Hepatocyte (in vitro differentiated cells): ENCODE measurements at regions not wholly inside any gene's neighbourhood (a gene's known extent, or its start where the extent isn't known, plus 50 kb on each side); places are given as distances from the start of the nearest gene placed in this dataset.

Experiments
- EZH2 ChIP-seq: fragments of 200-600 bp; sonication (generic); IDR thresholded peaks from 2 replicates; pipeline ENCODE4 v1.6.1; 2016; ENCODE audit warnings: antibody characterized with exemption, mild to moderate bottlenecking, borderline replicate concordance
- EZH2phosphoT487 ChIP-seq: fragments of 200-600 bp; sonication (generic); IDR thresholded peaks from one replicate; pipeline ENCODE4 v1.6.1; 2018; ENCODE audit warnings: antibody characterized with exemption, mild to moderate bottlenecking, low read depth, moderate library complexity; ENCODE audit not compliant: unreplicated experiment, severe bottlenecking
- TF ChIP-seq, protein P1 (sequence below): fragments of 200-600 bp; sonication (generic); IDR thresholded peaks from 2 replicates; pipeline ENCODE4 v1.5.1; 2016; ENCODE audit warnings: antibody characterized with exemption, mild to moderate bottlenecking; ENCODE audit not compliant: poor library complexity

DNA sequence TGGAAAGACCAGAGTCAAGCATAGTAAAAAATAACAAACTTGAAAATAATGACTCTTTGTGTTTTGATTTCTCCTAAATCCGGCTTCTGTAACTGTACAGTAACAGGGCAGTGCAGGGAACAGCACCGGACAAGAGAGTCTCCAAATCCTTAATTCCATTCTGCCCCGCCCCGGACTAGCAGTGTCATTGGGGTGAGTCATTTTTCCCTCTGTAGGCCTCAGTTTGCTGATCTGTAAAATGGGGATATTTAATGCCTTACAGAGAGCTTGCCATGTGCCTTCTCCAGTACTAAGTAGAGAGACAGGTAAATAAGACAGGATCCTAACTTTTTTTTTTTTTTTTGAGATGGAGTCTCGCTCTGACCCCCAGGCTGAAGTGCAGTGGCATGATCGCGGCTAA lies 83.6 kb upstream of the TBC1D3K start:
- TF ChIP-seq, protein P1, sequence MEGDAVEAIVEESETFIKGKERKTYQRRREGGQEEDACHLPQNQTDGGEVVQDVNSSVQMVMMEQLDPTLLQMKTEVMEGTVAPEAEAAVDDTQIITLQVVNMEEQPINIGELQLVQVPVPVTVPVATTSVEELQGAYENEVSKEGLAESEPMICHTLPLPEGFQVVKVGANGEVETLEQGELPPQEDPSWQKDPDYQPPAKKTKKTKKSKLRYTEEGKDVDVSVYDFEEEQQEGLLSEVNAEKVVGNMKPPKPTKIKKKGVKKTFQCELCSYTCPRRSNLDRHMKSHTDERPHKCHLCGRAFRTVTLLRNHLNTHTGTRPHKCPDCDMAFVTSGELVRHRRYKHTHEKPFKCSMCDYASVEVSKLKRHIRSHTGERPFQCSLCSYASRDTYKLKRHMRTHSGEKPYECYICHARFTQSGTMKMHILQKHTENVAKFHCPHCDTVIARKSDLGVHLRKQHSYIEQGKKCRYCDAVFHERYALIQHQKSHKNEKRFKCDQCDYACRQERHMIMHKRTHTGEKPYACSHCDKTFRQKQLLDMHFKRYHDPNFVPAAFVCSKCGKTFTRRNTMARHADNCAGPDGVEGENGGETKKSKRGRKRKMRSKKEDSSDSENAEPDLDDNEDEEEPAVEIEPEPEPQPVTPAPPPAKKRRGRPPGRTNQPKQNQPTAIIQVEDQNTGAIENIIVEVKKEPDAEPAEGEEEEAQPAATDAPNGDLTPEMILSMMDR: no peak
- TF ChIP-seq EZH2: no peak
- no peak for TF ChIP-seq EZH2phosphoT487
